ENCODE measurements at regions not wholly inside any gene's neighbourhood (a gene's known extent, or its start where the extent isn't known, plus 50 kb on each side); places are given as distances from the start of the nearest gene placed in this dataset.

GRCh38 chr10:10786109-10787090, 231.3 kb upstream of the CELF2 start:
- DNase-seq (ENCODE audit: low read depth, low spot score), result no peak
- ChIA-PET POLR2A (interaction anchor here (0.9 to 2.0 kb wide), 2 partner anchors 39 to 44 kb away, joined by 3 to 6 read pairs; no protein-coding TSS in a partner anchor), CTCF (no interaction called here)
- Histone ChIP-seq H3K4me3 (ENCODE audit: low read depth, low read length) (no peak overlapping the region), H3K9me3 (ENCODE audit: control insufficient read depth, insufficient read depth, low read length) (no peaks in the 10 kb centered on the region), H3K27me3 (ENCODE audit: control insufficient read depth, insufficient read depth, low read length) (no peaks in the 10 kb centered on the region), H3K27ac (ENCODE audit: low read depth, low read length) (no peak overlapping the region)
- TF ChIP-seq CTCF (IDR thresholded peaks at IDR 0.05; ENCODE audit: low read depth, low read length), result no peak

GRCh38 chr10:10787586-10787985, 230.1 kb upstream of the CELF2 start:
- Histone ChIP-seq H3K4me3 (ENCODE audit: low read depth, low read length) (no peak overlapping the region), H3K27me3 (ENCODE audit: control insufficient read depth, insufficient read depth, low read length) (no peaks in the 10 kb centered on the region), H3K9me3 (ENCODE audit: control insufficient read depth, insufficient read depth, low read length) (no peaks in the 10 kb centered on the region), H3K27ac (ENCODE audit: low read depth, low read length) (no peak overlapping the region)
- no peak for DNase-seq (ENCODE audit: low read depth, low spot score)
- no peak for TF ChIP-seq CTCF (IDR thresholded peaks at IDR 0.05; ENCODE audit: low read depth, low read length)
- CTCF ChIA-PET, result interaction anchor here (1.1 kb wide), 1 partner anchor 483 kb away, joined by 3 read pairs; no protein-coding TSS in a partner anchor
- POLR2A ChIA-PET, result interaction anchor here (0.9 to 2.0 kb wide), 2 partner anchors 38 to 43 kb away, joined by 3 to 6 read pairs; no protein-coding TSS in a partner anchor

GRCh38 chr10:10788761-10789160, 228.9 kb upstream of the CELF2 start:
- H3K4me3 ChIP-seq (ENCODE audit: low read depth, low read length), result no peak overlapping the region
- no peak for TF ChIP-seq CTCF (IDR thresholded peaks at IDR 0.05; ENCODE audit: low read depth, low read length)
- no peak overlapping the region for H3K27ac ChIP-seq (ENCODE audit: low read depth, low read length)
- no peaks in the 10 kb centered on the region for H3K9me3 ChIP-seq (ENCODE audit: control insufficient read depth, insufficient read depth, low read length)
- ChIA-PET CTCF (no interaction called here), POLR2A (interaction anchor here (2.0 kb wide), 1 partner anchor 36 kb away, joined by 6 read pairs; no protein-coding TSS in a partner anchor)
- H3K27me3 ChIP-seq (ENCODE audit: control insufficient read depth, insufficient read depth, low read length), result no peaks in the 10 kb centered on the region
- DNase-seq (ENCODE audit: low read depth, low spot score), result no peak

GRCh38 chr10:10791869-10792268, 225.8 kb upstream of the CELF2 start:
- Histone ChIP-seq H3K9me3 (ENCODE audit: control insufficient read depth, insufficient read depth, low read length) (no peaks in the 10 kb centered on the region), H3K4me3 (ENCODE audit: low read depth, low read length) (no peak overlapping the region), H3K27me3 (ENCODE audit: control insufficient read depth, insufficient read depth, low read length) (no peaks in the 10 kb centered on the region), H3K27ac (ENCODE audit: low read depth, low read length) (no peak overlapping the region)
- ChIA-PET POLR2A (interaction anchor here (0.7 to 1.6 kb wide), 2 partner anchors 33 to 1102 kb away, joined by 4 to 7 read pairs; no protein-coding TSS in a partner anchor), CTCF (interaction anchor here (0.5 kb wide), 1 partner anchor 179 kb away, joined by 3 read pairs; no protein-coding TSS in a partner anchor)
- no peak for DNase-seq (ENCODE audit: low read depth, low spot score)
- TF ChIP-seq CTCF (IDR thresholded peaks at IDR 0.05; ENCODE audit: low read depth, low read length), result no peak

GRCh38 chr10:10792681-10793080, 225.0 kb upstream of the CELF2 start:
- Histone ChIP-seq H3K27me3 (ENCODE audit: control insufficient read depth, insufficient read depth, low read length) (no peaks in the 10 kb centered on the region), H3K4me3 (ENCODE audit: low read depth, low read length) (no peak overlapping the region), H3K9me3 (ENCODE audit: control insufficient read depth, insufficient read depth, low read length) (no peaks in the 10 kb centered on the region), H3K27ac (ENCODE audit: low read depth, low read length) (peak overlapping the region; percentile 22)
- no peak for TF ChIP-seq CTCF (IDR thresholded peaks at IDR 0.05; ENCODE audit: low read depth, low read length)
- ChIA-PET CTCF (interaction anchor here (0.5 to 1.3 kb wide), 3 partner anchors 37 to 243 kb away, joined by 3 read pairs; no protein-coding TSS in a partner anchor), POLR2A (interaction anchor here (1.6 kb wide), 1 partner anchor 32 kb away, joined by 4 read pairs; no protein-coding TSS in a partner anchor)
- peak; percentile 69 for DNase-seq (ENCODE audit: low read depth, low spot score)

Data from AG04450 (cell line).